CD4-positive, alpha-beta T cell treated with Interleukin-17A for 4 hours (primary cell): ENCODE measurements at regions not wholly inside any gene's neighbourhood (a gene's known extent, or its start where the extent isn't known, plus 50 kb on each side); places are given as distances from the start of the nearest gene placed in this dataset.

Experiments used
- DNase-seq: peaks from one replicate; pipeline ENCODE4 v3.0.0-alpha.2; 2020; ENCODE audit warnings: mixed read lengths

GRCh38 chr3:118809696-118810498 is 224.7 kb downstream of the IGSF11 start:
- DNase-seq, result no peak

- no peak for DNase-seq
Measured at GRCh38 chr3:118810499-118811035, 224.1 kb downstream of the IGSF11 start.

GRCh38 chr3:118811236-118811732 is 223.4 kb downstream of the IGSF11 start:
- DNase-seq, result no peak

DNA sequence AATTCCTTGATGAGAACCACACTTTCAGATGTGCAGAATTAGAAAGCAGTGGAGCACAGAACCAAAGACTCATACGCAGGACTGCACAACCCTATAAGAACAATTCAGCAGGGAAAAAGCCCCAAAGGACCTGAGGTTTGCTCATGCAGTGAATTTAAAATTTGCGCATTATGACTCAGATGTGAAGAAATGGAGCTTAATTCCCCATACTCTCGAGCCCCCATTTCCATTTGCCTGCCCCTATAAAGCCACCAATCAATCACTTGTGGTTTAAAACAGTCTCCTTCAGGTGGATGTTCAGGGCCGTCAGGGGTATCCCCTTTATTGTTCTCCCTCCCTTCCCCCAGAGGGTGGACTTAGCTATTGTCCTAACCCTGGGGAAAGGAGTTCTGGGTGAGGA is 221.2 kb downstream of the IGSF11 start:
- DNase-seq, result no peak

DNA sequence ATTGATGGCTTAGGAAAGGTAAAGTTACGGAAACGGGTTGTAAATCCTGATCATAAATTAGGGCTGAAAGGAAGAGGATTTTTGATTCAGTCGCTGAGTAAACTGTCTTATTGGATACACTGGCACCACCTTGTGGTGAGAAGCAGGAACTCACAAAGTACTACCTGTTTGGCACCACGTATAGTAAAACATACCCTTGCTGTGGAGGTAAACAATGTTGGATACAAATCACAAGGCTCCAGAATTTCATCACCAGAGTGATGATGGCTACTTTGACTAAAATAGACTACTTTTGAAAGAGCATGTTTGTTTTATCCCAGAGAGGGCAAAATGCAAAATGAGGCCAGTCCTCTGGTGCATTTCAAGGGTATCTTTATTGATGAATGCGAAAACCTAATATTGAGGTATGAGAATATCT is 216.9 kb downstream of the IGSF11 start:
- peak; percentile 29 for DNase-seq

GRCh38 chr3:118818386-118818785 is 216.3 kb downstream of the IGSF11 start:
- DNase-seq, result no peak

DNA sequence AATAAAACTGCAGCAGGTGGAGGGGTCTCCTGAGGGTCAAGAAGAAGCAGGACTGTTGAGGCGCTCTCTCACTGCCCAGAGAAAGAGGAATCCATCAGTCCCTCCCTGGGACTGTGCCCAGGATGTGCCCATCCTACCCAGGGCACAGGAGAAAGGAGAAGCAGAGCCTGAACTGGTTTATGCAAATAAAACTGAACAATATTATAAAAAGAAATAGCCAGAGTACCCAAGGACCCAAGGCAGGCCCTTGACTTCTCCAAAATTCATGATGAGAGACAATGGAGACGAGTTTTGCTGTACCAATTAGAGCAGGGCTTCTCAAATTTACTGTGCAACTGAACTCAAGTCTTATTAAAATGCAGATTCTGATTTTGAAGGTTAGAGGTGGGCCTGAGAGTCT is 211.0 kb downstream of the IGSF11 start:
- DNase-seq, result no peak

DNA sequence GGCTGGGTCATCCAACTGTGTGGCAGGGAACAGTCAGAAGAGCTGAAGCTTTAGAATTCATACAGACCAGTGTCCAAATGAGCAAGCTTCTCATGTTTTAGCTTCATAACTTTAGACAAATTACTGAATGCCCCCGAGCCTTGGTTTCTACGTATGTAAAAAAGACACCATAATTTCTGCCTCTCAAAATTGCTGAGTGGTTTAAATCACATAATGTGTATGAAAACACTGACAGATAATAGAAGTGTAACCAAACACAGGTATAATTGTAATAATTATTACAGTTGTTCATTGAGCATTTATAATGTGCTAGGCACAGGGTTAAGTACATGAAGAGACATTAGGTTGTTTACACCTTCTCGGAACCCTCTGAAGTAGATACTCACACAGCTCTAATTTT is 207.2 kb downstream of the IGSF11 start:
- DNase-seq, result no peak

DNA sequence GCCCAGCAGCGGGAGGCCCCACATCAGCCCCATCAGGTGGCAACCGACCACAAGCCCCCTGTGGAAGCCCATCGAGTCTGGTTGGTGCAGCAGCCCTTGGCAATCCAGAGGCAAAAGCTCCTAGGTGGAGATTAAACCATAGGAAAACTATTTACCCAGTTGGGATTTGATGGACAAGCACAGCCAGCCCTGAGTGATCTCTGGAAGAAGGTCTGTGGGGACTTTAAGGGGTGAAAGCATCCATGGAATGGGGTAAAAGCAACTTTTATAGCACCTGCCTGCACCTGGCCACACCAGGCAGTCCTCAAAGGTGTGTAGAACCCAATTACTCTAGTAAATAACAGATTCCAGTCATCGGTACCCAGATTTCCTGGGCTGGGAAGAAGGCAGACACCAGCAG is 206.3 kb downstream of the IGSF11 start:
- DNase-seq, result no peak

GRCh38 chr3:118833075-118833474 is 201.6 kb downstream of the IGSF11 start:
- DNase-seq, result no peak

GRCh38 chr3:118838871-118839270 is 195.8 kb downstream of the IGSF11 start:
- no peak for DNase-seq

GRCh38 chr3:118842147-118842863 is 192.3 kb downstream of the IGSF11 start:
- no peak for DNase-seq

- no peak for DNase-seq
Measured at GRCh38 chr3:118846176-118846575, 188.5 kb downstream of the IGSF11 start.
